GM21529 (cell line): ENCODE measurements at regions not wholly inside any gene's neighbourhood (a gene's known extent, or its start where the extent isn't known, plus 50 kb on each side); places are given as distances from the start of the nearest gene placed in this dataset.
"Not testable (repeated sequence)": the region's sequence is repeated elsewhere in the genome, so short reads cannot be mapped to it uniquely, and the experiment has no call there.

Experiments used
- ATAC-seq: cut with Tn5 transposase; IDR thresholded peaks from one replicate; pipeline ENCODE4 v1.9.1; 2021; ENCODE audit not compliant: unreplicated experiment

GRCh38 chr15:100766243-100767000 is 113.2 kb upstream of the ALDH1A3 start:
- ATAC-seq, result no peak

DNA sequence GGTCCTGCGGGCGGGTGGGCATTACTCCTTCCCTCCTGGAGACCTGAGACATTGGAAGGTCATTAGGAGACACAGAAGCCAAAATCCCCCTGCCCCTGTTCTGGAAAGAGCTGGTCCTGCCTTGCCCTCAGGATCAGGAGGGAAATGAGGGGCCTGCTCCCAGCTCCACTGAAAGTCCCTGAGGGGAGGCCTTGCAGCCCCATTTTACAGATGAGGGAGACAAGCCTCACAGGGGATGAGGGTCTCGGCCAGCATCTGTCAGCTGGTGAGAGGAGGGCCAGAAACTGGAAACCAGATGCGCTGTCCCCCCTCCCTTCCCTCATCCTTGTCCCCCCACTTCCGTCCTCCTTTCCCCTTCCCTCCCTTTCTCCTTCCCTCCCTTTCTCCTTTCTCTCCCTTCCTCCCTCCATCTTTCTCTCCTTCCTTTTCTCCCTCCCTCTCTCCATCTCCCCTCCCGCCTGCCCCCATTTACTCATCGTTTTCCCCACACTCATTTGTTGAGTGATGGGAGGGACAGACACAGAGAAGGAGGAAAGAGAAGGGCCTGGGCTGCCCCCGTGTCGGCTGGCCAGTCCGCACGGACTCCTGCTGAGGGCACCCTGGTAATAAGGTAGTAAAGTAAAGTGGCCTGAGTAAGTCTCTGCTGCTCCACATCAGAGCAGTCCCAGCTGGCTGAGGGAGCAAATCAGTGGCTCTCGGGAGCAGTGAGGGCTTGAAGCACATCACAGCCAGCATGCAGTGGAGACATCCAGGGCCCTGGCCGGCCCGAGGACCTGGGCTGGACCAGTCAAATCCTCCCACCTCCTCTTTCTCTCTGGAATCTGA is 112.4 kb upstream of the ALDH1A3 start:
- ATAC-seq, result no peak

- no peak for ATAC-seq
Observed at GRCh38 chr15:100768501-100768931, 111.1 kb upstream of the ALDH1A3 start.

- ATAC-seq, result no peak
Observed at GRCh38 chr15:100769043-100769974, 110.3 kb upstream of the ALDH1A3 start.

- no peak for ATAC-seq
Observed at GRCh38 chr15:100769975-100770340, 109.7 kb upstream of the ALDH1A3 start.

DNA sequence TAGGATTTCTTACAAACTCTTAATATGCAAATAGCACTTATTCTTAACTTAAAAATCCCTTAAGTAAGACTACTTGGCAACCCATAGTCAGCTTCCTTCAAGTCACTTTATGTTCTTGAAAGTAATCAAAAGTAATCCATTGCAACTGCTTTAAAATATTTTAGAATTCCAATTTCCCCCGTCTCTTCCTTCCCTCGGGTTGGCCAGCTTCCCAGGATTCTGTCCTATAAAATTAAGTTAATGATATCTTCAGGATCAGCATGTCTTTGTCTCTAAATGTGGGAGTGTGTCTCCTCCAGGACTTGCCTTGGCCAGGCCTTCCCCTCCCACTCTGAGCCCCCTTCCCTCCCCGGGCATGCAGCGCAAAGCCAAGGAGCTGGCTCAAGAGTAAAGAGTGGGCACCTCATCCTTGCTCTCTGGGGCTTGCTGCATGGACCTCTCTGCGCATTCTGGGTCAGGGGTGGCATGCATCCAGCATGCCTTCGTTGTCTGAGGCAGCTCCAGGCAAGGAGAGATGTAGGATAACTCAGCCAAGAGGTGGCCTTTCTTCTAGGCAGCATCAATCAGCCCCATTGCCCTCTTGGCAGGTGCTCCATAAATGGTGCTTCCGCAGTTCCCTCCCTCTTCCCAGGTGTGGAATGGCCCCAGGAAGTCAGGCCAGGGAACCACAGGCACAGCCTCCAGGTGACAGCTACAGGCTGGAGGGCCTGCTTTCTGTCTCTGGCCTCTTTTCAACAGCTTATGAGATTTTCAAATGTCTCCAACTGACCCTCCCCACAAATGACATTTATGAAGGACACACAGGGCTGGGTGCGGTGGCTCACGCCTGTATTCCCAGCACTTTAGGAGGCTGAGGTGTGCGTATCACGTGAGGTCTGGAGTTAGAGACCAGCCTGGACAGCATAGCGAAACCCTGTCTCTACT is 108.7 kb upstream of the ALDH1A3 start:
- no peak for ATAC-seq

DNA sequence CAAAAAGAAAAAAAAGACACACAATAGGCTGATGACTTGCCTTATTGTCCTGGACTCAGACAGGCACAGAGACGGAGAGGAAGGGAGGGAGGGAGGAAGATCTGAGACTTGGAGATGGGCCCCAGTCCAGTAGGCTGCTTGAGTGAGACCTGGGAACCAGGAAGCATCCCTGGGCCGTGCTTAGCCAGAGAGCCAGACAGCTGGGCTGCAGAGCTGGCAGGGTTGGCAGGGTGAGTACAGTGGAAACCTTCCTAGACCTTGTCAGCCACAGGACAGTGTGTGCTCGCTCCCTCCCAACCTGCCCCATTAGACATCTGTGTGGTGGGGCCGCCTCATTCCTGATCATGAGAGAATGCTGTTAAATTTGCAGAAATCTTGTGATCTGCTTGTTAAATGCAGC is 107.9 kb upstream of the ALDH1A3 start:
- no peak for ATAC-seq

GRCh38 chr15:100772478-100772877 is 107.2 kb upstream of the ALDH1A3 start:
- no peak for ATAC-seq

GRCh38 chr15:100772892-100773520 is 106.6 kb upstream of the ALDH1A3 start:
- no peak for ATAC-seq

DNA sequence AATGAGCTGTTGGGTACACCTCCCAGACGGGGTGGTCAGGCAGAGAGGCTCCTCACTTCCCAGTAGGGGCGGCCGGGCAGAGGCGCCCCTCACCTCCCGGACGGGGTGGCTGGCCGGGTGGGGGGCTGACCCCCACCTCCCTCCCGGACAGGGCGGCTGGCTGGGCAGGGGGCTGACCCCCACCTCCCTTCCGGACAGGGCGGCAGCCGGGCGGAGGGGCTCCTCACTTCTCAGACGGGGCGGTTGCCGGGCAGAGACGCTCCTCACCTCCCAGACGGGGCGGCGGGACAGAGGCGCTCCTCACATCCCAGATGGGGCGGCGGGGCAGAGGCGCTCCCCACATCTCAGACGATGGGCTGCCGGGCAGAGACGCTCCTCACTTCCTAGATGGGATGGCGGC is 105.6 kb upstream of the ALDH1A3 start:
- not testable (repeated sequence) for ATAC-seq

DNA sequence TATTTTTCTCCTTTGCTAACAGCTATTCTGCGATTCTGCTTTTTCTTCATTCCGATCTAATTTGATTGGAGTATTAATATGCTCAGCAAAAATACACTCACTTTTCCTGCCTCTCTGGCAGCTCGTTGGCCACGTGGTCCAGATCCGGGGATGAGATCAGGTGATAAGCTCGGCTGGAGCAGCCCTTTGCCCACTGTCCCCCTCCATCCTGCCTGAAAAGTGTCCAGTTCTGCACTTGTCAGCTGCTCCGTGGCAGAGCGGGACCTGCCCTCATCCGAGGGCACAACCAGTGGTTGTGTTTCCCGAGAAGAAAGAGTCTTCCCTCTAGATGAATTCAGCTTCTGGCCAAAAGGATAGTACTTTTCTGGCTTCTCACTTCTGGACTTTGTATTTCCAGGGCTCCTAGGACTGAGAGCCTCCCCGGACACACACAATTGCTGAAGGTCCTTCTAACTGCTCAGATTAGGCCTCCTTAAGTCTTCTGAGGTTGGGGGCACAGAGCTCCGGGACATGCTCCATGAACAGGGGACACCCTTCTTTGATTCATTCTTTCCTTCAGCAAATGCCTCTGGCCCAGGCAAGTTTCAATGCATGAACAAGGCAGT is 103.9 kb upstream of the ALDH1A3 start:
- no peak for ATAC-seq

DNA sequence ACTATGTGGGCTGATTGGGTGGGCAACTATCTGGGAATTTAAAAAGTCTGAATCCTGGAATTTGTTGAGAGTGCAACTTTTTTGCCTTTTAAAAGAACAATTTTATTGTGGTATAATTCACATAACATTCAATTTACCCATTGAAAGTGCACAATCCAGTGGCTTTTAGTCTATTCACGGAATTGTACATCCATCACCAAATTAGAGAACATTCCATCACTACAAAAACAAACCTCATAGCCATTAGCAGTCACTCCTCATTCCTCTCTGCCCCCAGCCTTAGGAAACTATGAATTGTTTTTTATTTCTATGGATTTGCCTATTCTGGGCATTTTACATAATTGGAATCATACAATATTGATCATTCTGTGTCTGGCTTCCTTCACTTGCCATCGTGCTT is 101.8 kb upstream of the ALDH1A3 start:
- no peak for ATAC-seq

DNA sequence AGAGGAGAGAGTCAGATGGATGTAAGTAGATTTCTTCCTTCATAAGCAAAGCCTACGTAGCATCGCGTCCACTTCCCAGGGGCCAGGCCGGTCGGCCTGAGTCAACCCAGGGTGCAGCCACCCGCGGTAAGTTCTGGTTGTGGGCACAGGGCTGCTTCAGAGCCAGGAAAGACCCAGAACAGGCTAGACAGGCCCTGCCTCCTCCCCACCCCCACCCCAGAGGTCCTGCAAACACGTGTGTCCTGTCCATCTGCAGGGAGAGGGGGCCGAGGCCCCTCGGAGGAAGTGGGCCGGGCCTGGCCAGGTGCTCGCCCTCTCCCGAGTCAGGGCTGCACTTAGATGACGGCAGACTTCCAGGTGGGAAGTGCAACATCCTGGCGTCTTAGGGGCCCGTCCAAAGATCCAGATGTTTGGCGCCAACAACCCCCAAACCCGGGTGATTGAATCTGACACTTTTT is 100.8 kb upstream of the ALDH1A3 start:
- ATAC-seq, result no peak

DNA sequence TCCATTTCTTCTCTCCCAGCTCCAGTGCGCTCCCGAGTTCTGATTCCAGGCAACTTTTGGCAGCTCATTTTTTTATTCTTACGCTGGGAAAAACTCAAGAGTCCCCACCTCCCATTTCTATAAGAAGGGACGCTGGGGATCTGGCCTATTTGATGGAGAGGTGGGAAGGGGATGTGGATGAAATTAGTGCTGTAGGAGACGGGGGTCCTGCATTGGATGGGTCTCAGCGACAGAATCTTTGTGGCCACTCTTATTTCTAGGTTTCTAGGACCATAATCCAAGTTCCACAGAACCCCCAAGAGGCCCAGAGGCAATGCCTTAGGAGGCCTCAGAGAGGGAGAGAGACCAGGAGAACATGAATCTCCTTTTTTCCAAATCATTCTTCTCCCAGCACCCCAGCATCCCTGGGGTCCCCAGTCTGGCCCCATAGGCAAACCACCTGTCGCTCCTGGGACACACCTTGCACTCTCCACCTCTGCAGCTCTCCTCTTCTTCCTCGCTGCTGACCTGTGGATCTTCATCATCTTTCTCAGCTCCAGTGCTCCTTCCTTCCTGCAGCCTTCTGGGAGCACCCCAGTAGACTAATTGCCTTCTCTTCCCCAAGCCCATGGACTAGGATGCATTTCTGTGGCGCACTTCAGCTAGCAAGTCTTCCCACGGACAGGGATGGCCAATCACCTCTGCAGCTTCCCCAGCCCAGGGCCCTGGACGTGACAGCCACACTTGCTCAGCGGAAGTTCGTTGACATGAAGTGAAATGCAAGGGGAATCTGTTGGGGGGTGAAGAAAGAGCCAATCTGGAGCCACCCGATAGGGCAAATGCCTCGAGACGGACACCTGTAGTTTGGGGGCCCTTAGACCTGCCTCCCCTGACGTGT is 100.1 kb upstream of the ALDH1A3 start:
- ATAC-seq, result no peak

- ATAC-seq, result no peak
Observed at GRCh38 chr15:100780208-100780800, 99.3 kb upstream of the ALDH1A3 start.

DNA sequence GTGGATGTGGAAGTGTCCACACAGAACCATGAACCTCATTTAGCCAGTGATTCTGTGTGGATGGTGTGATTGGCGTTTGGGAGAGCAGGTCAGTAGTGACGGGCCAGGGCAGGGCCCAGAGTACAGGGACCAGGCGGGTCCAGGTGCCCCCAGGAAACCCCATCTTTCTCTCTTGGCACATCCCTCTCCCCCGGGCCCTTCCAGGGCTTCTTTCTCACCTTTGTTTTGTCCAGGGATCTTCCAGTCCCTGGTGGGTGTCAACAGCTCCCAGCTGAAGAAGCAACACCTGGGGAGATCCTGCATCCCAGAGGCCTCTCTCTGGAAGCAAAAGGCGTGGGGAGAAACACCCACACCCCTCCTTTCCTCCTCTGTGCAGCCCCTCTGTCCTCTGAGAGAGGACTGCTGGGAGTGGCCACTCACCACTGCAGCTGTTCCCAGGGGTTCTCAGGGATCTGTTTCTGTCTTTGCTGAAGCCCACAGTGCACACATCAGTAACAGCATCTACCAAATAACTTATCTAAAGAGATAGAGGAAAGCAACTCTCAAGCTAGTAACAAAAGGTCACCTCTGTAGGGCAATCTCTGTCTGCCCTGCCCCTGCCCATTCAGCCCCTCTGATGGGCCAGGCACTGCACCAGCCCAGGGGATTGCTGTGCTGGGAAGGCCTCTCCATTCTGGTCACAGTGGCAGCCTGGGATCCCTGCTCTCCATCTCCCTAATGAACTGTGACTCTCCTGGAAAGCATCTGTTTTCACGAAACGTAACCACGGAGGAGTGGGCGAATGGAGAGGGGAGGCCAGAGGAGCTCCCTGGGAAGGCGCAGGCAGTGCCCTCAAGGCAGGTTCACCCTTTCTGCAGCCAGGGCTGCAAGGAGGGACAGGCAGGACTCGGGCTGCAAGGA is 98.3 kb upstream of the ALDH1A3 start:
- no peak for ATAC-seq
